ENCODE measurements at regions not wholly inside any gene's neighbourhood (a gene's known extent, or its start where the extent isn't known, plus 50 kb on each side); places are given as distances from the start of the nearest gene placed in this dataset.

- DNase-seq (ENCODE audit: low spot score): no peak
Observed at GRCh38 chr10:5310914-5311313, 53.9 kb upstream of the UCN3 start.

GRCh38 chr10:5311617-5312016, 53.1 kb upstream of the UCN3 start:
- no peak for DNase-seq (ENCODE audit: low spot score)

- no peak for DNase-seq (ENCODE audit: low spot score)
Observed at GRCh38 chr10:5314840-5315239, 49.9 kb upstream of the UCN3 start.
